Middle frontal gyrus (tissue), 1 donor: ENCODE measurements at regions not wholly inside any gene's neighbourhood (a gene's known extent, or its start where the extent isn't known, plus 50 kb on each side); places are given as distances from the start of the nearest gene placed in this dataset.
"Not testable (repeated sequence)": the region's sequence is repeated elsewhere in the genome, so short reads cannot be mapped to it uniquely, and the experiment has no call there.

Source experiments
- DNase-seq: peaks from one replicate; pipeline ENCODE4 v3.0.0-alpha.2; 2015; ENCODE audit warnings: low spot score; ENCODE audit errors: extremely low spot score

- no peak for DNase-seq
Measured at GRCh38 chr5:8695902-8696845, 827.2 kb downstream of the MTRR start.

GRCh38 chr5:8700222-8700621 lies 831.3 kb downstream of the MTRR start:
- no peak for DNase-seq

DNA sequence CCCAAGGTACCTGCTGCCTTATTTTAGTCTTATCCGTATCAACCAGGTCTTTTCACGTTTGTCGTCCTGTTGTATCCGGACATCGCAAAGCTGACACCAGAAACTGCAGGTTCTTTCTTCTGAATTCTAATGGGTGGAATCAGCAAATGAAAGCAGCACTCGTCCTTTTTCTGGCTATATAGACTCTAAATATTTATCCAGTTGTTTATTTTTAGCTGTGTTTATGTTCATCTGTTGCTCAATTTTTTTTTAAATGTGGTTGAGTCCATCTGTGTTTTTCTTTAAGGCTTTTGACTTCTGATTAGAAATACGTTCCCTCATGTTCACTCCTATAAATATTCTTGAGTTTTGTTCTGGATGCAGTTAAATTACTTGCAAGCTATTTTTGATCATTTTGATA lies 831.7 kb downstream of the MTRR start:
- no peak for DNase-seq

GRCh38 chr5:8701251-8701650 lies 832.3 kb downstream of the MTRR start:
- no peak for DNase-seq

DNA sequence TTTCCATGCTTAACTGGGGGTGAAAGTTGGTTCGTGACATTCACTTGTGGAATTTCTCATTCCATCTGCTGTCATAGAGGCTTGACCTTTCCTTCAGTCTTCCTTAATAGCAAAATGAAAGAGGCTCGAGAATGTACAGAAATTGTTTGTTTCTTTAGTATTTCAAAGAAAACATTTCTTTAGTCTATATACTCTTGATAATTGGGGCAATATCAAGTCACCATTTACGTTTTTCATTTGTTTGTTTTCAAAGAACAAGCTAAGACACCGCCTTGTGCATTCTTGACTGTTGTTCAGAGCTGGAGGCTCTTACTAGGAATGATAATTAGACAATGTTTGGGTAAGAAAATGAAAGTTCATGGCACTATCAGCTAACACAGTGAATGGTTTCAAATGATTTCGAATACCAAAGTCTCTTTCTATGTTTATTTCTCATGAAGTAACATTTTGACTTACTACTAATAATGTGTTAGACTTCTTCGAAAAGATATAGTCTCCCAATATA lies 835.4 kb downstream of the SEMA5A start:
- DNase-seq: no peak

- no peak for DNase-seq
Measured at GRCh38 chr5:8714198-8714597, 831.7 kb downstream of the SEMA5A start.

- no peak for DNase-seq
Measured at GRCh38 chr5:8714861-8715260, 831.0 kb downstream of the SEMA5A start.

GRCh38 chr5:8719796-8720195 lies 826.1 kb downstream of the SEMA5A start:
- DNase-seq: no peak

- DNase-seq: no peak
Measured at GRCh38 chr5:8720506-8720905, 825.4 kb downstream of the SEMA5A start.

GRCh38 chr5:8721536-8721935 lies 824.3 kb downstream of the SEMA5A start:
- no peak for DNase-seq

DNA sequence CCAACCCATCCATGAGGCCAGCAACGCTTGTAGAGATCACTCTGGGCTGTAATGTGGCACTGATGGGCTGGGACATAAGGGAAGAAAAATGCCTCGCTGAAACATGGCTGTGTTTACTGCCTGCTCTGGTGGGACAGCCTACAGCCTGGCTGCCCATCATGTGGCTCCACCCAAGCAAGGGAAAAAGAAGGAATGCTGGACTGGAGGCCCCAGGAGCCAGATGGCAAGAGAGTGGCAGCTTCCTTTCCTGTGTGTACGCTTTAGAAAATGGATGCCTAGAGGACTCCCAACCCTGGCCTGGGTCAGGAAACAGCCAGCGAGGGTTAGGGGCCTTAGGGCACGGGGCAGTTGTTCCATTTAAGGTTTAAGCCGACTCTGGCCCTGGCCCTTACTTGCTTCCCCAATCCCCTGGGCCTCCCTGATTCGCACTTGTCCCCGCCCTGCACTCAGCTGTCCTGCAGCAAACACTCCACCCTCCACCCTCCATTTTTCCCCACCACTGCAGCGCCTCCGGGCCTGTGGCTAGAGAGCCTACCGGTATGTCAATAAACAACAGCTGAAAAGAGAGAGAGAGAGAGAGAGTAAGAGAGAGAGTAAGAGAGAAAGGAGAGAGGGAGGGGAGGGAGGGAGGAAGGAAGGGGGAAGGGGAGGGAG lies 819.4 kb downstream of the SEMA5A start:
- DNase-seq: no peak

DNA sequence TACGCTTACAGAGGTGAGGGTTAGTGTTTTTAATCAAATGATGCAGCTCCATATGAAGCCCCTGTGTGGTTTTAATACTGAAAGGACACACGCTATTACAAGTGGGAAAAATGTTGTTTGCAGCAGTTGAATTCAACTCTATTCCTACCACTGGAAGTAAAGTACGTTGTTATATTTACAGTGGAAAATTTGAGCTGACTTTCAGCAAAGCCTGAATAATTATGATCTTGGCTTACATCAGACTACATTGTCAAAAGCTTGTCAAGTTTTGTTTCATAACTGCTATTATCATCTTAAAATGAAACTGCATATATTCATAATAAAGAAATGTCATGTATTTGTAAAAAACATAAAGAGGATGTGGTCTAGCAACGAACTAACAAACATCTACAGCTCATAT lies 818.5 kb downstream of the SEMA5A start:
- no peak for DNase-seq

DNA sequence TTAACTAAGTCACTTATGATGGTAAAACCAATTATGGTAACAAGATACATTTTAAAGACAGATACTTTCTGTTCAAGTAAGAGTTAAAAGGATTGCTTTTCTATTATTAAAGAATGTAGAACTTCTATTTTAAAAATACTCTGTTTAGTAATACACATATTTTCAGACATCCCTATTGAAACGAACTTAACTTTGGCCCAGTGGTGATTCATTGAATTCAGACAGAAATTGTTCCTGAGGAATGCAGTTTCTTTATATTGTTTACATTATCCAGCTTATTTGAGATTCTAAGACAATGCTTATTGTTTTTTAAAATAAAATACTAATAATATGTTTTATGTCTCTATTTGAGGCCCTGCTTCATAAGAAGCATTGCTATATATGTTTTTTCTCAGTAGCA lies 816.4 kb downstream of the SEMA5A start:
- no peak for DNase-seq

DNA sequence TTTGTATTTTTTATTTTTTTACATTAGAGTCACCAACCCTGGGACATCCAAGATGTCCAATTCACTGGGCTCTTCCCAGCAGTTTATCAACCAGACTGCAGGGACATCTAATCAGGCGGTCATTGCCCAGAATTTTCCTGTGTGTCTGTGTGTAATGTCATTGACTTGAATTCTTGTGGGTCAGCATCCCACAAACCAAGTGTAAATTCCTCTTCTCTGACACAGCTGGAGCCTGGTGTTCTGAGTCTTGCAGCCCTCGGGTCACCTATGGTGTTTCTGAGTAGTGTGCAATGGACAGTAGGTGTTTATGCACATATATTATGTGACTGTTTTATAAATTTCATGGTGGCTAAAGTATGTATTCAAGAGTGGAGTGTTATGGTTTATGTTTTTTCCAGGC lies 815.7 kb downstream of the SEMA5A start:
- no peak for DNase-seq

GRCh38 chr5:8731110-8731509 lies 814.8 kb downstream of the SEMA5A start:
- not testable (repeated sequence) for DNase-seq

DNA sequence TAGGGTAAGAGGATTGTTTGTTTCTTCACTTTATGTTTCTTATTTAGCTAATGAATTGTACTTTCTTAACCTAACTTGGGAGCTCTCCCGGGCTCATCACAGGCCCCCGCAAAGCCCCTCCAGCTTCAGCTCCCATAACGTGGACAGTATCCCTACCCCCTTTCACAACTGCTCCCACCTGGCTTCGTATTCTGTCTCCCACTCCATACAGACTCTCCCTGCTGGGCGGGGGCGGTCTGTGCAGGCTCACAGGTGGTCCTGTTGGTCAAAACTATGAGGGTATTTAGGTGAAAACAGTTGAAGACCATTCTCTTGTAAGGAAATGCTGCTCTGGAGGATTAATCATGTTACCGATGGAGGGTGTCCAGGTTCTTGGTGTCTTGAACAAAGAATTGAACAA lies 805.3 kb downstream of the SEMA5A start:
- no peak for DNase-seq

DNA sequence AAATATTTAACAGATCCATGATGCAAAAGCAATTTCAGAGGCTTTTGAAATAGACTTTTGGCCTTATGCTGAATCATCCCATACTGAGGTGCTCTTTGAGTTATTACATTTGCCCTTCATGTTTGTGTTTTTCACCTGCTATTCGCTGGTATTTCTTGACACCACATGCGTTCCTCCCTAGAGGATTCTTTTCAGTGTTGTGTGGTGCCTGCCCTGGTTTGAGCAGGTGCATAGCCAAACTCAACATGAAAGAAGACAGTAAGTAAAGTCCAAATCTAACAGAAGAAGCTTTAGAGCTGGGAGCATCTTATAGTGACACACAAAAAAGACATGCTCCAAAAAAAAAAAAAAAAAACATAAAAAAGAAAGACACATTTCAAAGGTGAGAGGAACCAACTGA lies 796.3 kb downstream of the SEMA5A start:
- DNase-seq: no peak

GRCh38 chr5:8750100-8750499 lies 795.8 kb downstream of the SEMA5A start:
- no peak for DNase-seq

GRCh38 chr5:8751971-8752370 lies 793.9 kb downstream of the SEMA5A start:
- no peak for DNase-seq

DNA sequence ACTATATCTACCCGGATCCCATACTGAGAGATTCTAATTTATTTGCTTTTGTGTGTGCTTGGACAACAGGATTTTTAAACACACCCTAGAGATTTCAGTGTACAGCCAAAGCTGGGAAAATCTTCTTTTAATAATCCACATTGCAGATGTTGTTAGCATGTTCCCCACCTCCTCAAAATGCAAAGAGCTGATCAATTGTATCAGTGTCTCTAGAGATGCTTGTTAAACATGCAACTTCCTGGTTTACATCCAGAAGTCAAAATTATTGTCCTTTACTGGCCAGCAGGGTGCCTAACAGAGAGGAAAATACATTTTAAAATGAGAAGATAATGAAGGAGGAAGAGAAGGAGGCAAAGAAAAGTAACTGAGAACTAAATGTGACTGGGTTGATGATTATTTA lies 793.3 kb downstream of the SEMA5A start:
- DNase-seq: no peak

GRCh38 chr5:8756498-8757084 lies 789.3 kb downstream of the SEMA5A start:
- DNase-seq: peak; percentile 45

DNA sequence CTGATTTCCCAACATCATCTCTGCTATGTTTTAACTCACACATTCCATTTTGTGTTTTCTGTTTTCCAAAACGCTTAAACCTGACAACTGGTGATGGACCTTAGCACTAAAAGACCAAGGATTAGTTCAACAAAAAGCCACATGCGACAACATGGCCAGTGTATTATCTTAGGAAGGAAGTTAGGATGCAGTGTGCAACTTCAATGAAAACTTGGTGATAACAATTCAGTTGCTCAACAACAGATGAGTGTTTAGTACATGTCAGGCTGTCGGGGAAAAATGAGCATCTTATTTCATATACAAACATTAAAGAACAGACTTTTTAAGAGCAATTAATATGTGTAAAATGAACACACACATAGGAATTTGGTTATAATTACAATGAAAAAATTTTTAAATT lies 780.0 kb downstream of the SEMA5A start:
- DNase-seq: no peak
